Naive thymus-derived CD4-positive, alpha-beta T cell (primary cell): ENCODE measurements at regions not wholly inside any gene's neighbourhood (a gene's known extent, or its start where the extent isn't known, plus 50 kb on each side); places are given as distances from the start of the nearest gene placed in this dataset.
"Not testable (repeated sequence)": the region's sequence is repeated elsewhere in the genome, so short reads cannot be mapped to it uniquely, and the experiment has no call there.

Experiments
- ATAC-seq: fragments of 150-1000 bp; cut with Tn5 transposase; 2 replicates; pipeline ENCODE4 v1.10.0; 2021; ENCODE audit warnings: mild to moderate bottlenecking, moderate library complexity
- CTCF ChIA-PET: fragments of 350-600 bp; sonication (Branson Sonifier 250); formaldehyde crosslinking; loops from one replicate; lab custom pipeline; 2021; ENCODE audit warnings: antibody characterized with exemption; lab: Charles Lee
- POLR2A ChIA-PET: fragments of 350-600 bp; sonication (Branson Sonifier 250); formaldehyde crosslinking; loops from one replicate; lab custom pipeline; 2021; ENCODE audit warnings: antibody characterized with exemption, inconsistent platforms; lab: Charles Lee
- DNase-seq, 9 donors: peaks; one replicate each; pipeline versions ENCODE4 v3.0.0 to v3.0.0-alpha.2; 2020 to 2022; ENCODE audit warnings: mixed read lengths in 1 of 9
- H3K27ac ChIP-seq: one replicate; pipeline ENCODE4 v1.7.0; 2013; ENCODE audit warnings: mild to moderate bottlenecking, low read depth, low read length, moderate library complexity
- H3K27me3 ChIP-seq, 2 donors: one replicate each; pipeline ENCODE4 v1.7.0; 2013; ENCODE audit warnings: low read length in 2 of 2, mild to moderate bottlenecking in 2 of 2, moderate library complexity in 2 of 2; ENCODE audit not compliant: control insufficient read depth in 2 of 2, insufficient read depth in 2 of 2
- H3K36me3 ChIP-seq, 3 experiments: 1 replicate in 2 of 3; 2 replicates in 1 of 3; pipeline ENCODE4 v1.7.0; 2013; ENCODE audit warnings: low read length in 3 of 3, mild to moderate bottlenecking in 3 of 3, moderate library complexity in 1 of 3; ENCODE audit not compliant: insufficient read depth in 3 of 3, control insufficient read depth in 2 of 3
- H3K4me1 ChIP-seq, 2 donors: one replicate each; pipeline ENCODE4 v1.7.0; 2013; ENCODE audit warnings: low read length in 2 of 2, mild to moderate bottlenecking in 2 of 2, moderate library complexity in 1 of 2; ENCODE audit not compliant: control insufficient read depth in 2 of 2, insufficient read depth in 2 of 2
- H3K4me3 ChIP-seq: 2 replicates; pipeline ENCODE4 v1.7.0; 2013; ENCODE audit warnings: mild to moderate bottlenecking, low read length
- H3K9me3 ChIP-seq, 3 experiments: 1 replicate in 2 of 3; 2 replicates in 1 of 3; pipeline ENCODE4 v1.7.0; 2013; ENCODE audit warnings: low read length in 3 of 3; ENCODE audit not compliant: control insufficient read depth in 2 of 3
- H3K27ac Mint-ChIP-seq, 9 donors: one replicate each; pipeline ENCODE4 v1.8.0; 2020 to 2022; ENCODE audit warnings: mixed read lengths in 9 of 9, mild to moderate bottlenecking in 8 of 9, moderate library complexity in 5 of 9, inconsistent platforms in 2 of 9
- H3K27me3 Mint-ChIP-seq, 5 donors: one replicate each; pipeline ENCODE4 v1.8.0; 2021 to 2022; ENCODE audit warnings: mixed read lengths in 5 of 5, mild to moderate bottlenecking in 1 of 5
- H3K36me3 Mint-ChIP-seq, 5 donors: one replicate each; pipeline ENCODE4 v1.8.0; 2020 to 2022; ENCODE audit warnings: mixed read lengths in 5 of 5, mild to moderate bottlenecking in 3 of 5, inconsistent platforms in 1 of 5
- H3K4me1 Mint-ChIP-seq, 7 donors: one replicate each; pipeline ENCODE4 v1.8.0; 2020 to 2022; ENCODE audit warnings: mixed read lengths in 7 of 7, mild to moderate bottlenecking in 3 of 7, inconsistent platforms in 1 of 7
- H3K4me3 Mint-ChIP-seq, 10 donors: one replicate each; pipeline ENCODE4 v1.8.0; 2020 to 2022; ENCODE audit warnings: mild to moderate bottlenecking in 10 of 10, mixed read lengths in 10 of 10, moderate library complexity in 6 of 10, inconsistent platforms in 2 of 10
- H3K9me3 Mint-ChIP-seq, 11 donors: one replicate each; pipeline ENCODE4 v1.8.0; 2020 to 2022; ENCODE audit warnings: mixed read lengths in 11 of 11, mild to moderate bottlenecking in 4 of 11, inconsistent platforms in 1 of 11, moderate library complexity in 1 of 11
- intact Hi-C, 2 donors: fragments of 100-400 bp; cut with micrococcal nuclease; formaldehyde crosslinking; loops; one replicate each; pipeline ENCODE4 v1.15.1; 2023

GRCh38 chr4:38385093-38386004 is 278.6 kb upstream of the KLF3 start:
- ATAC-seq, result peak; percentile 22
- H3K4me1 ChIP-seq, result peaks cover 0 to 16% of the 10 kb centered on the region in 2 donors
- H3K4me3 ChIP-seq, result no peak overlapping the region
- peak in 2 of 9 donors; percentile 12 to 38 for DNase-seq
- no peaks in the 10 kb centered on the region for H3K27me3 ChIP-seq
- Mint-ChIP-seq H3K4me1 (peaks cover 0 to 59% (median 33%) of the 10 kb centered on the region in 7 donors), H3K9me3 (peaks cover 6 to 16% (median 8%) of the 10 kb centered on the region in 11 donors), H3K36me3 (peaks cover 2 to 8% (median 7%) of the 10 kb centered on the region in 5 donors), H3K27me3 (peaks cover 0 to 6% (median 0%) of the 10 kb centered on the region in 5 donors), H3K27ac (peak overlapping the region in 5 of 9 donors; percentile 38 to 83 (median 56)), H3K4me3 (peak overlapping the region in 5 of 10 donors; percentile 25 to 67 (median 56))
- intact Hi-C loops, result no loop called here
- H3K9me3 ChIP-seq, result no peaks in the 10 kb centered on the region
- CTCF ChIA-PET, result interaction anchor here (0.6 kb wide), 1 partner anchor 192 kb away, joined by 3 read pairs; no protein-coding TSS in a partner anchor
- POLR2A ChIA-PET, result interaction anchor here (0.5 to 1.6 kb wide), 3 partner anchors 56 to 647 kb away, joined by 3 to 5 read pairs (median 4); partner anchors contain the start of gene TMEM156
- H3K36me3 ChIP-seq, result no peaks in the 10 kb centered on the region
- H3K27ac ChIP-seq, result no peak overlapping the region

- Histone ChIP-seq H3K36me3 (no peaks in the 10 kb centered on the region), H3K27me3 (no peaks in the 10 kb centered on the region), H3K27ac (no peak overlapping the region), H3K4me1 (peaks cover 0 to 16% of the 10 kb centered on the region in 2 donors), H3K4me3 (no peak overlapping the region), H3K9me3 (no peaks in the 10 kb centered on the region)
- ATAC-seq (no peak), DNase-seq (no peak)
- Mint-ChIP-seq H3K4me3 (peak overlapping the region in 5 of 10 donors; percentile 54 to 67 (median 56)), H3K27ac (peak overlapping the region in 4 of 9 donors; percentile 38 to 83 (median 59)), H3K9me3 (peaks cover 6 to 24% (median 10%) of the 10 kb centered on the region in 11 donors), H3K27me3 (peaks cover 0 to 6% (median 0%) of the 10 kb centered on the region in 5 donors), H3K4me1 (peaks cover 0 to 59% (median 33%) of the 10 kb centered on the region in 7 donors), H3K36me3 (peaks cover 2 to 12% (median 8%) of the 10 kb centered on the region in 5 donors)
- ChIA-PET CTCF (no interaction called here), POLR2A (interaction anchor here (0.5 to 1.6 kb wide), 3 partner anchors 57 to 646 kb away, joined by 3 to 5 read pairs (median 4); partner anchors contain the start of gene TMEM156)
- intact Hi-C loops, result no loop called here
Observed at GRCh38 chr4:38386005-38386551, 277.9 kb upstream of the KLF3 start.

GRCh38 chr4:38386654-38387188 is 277.3 kb upstream of the KLF3 start:
- no peaks in the 10 kb centered on the region for H3K27me3 ChIP-seq
- CTCF ChIA-PET, result no interaction called here
- H3K27ac ChIP-seq, result no peak overlapping the region
- Mint-ChIP-seq H3K9me3 (peaks cover 10 to 30% (median 16%) of the 10 kb centered on the region in 11 donors), H3K27me3 (peaks cover 0 to 6% (median 0%) of the 10 kb centered on the region in 5 donors), H3K4me3 (peak overlapping the region in 2 of 10 donors; percentile 11 to 21), H3K27ac (no peak overlapping the region), H3K36me3 (peaks cover 2 to 17% (median 12%) of the 10 kb centered on the region in 5 donors), H3K4me1 (peaks cover 0 to 59% (median 33%) of the 10 kb centered on the region in 7 donors)
- intact Hi-C loops, result no loop called here
- POLR2A ChIA-PET, result no interaction called here
- H3K4me1 ChIP-seq, result peaks cover 0 to 16% of the 10 kb centered on the region in 2 donors
- no peaks in the 10 kb centered on the region for H3K36me3 ChIP-seq
- no peak overlapping the region for H3K4me3 ChIP-seq
- no peak for DNase-seq
- no peak for ATAC-seq
- H3K9me3 ChIP-seq, result no peaks in the 10 kb centered on the region

- Mint-ChIP-seq H3K4me1 (peaks cover 0 to 55% (median 33%) of the 10 kb centered on the region in 7 donors), H3K9me3 (peaks cover 13 to 36% (median 21%) of the 10 kb centered on the region in 11 donors), H3K27me3 (peaks cover 0 to 6% (median 0%) of the 10 kb centered on the region in 5 donors), H3K4me3 (no peak overlapping the region), H3K36me3 (peaks cover 2 to 21% (median 16%) of the 10 kb centered on the region in 5 donors), H3K27ac (no peak overlapping the region)
- H3K27ac ChIP-seq, result no peak overlapping the region
- H3K36me3 ChIP-seq, result no peaks in the 10 kb centered on the region
- H3K27me3 ChIP-seq, result no peaks in the 10 kb centered on the region
- ATAC-seq (no peak), DNase-seq (no peak)
- intact Hi-C loops, result no loop called here
- ChIA-PET POLR2A (no interaction called here), CTCF (no interaction called here)
- peaks cover 0 to 16% of the 10 kb centered on the region in 2 donors for H3K4me1 ChIP-seq
- H3K9me3 ChIP-seq, result peaks cover 0 to 6% (median 5%) of the 10 kb centered on the region in 3 experiments
- H3K4me3 ChIP-seq, result no peak overlapping the region
Observed at GRCh38 chr4:38387348-38387747, 276.7 kb upstream of the KLF3 start.

GRCh38 chr4:38387819-38388218 is 276.2 kb upstream of the KLF3 start:
- ChIA-PET POLR2A (no interaction called here), CTCF (no interaction called here)
- Histone ChIP-seq H3K27ac (no peak overlapping the region), H3K27me3 (no peaks in the 10 kb centered on the region), H3K9me3 (peaks cover 0 to 10% (median 10%) of the 10 kb centered on the region in 3 experiments), H3K4me1 (peaks cover 0 to 16% of the 10 kb centered on the region in 2 donors), H3K4me3 (no peak overlapping the region), H3K36me3 (no peaks in the 10 kb centered on the region)
- H3K36me3 Mint-ChIP-seq, result peaks cover 2 to 22% (median 16%) of the 10 kb centered on the region in 5 donors
- peak overlapping the region in 1 of 9 donors; percentile 34 for H3K27ac Mint-ChIP-seq
- peaks cover 0 to 50% (median 30%) of the 10 kb centered on the region in 7 donors for H3K4me1 Mint-ChIP-seq
- ATAC-seq (no peak), DNase-seq (no peak)
- peaks cover 13 to 39% (median 21%) of the 10 kb centered on the region in 11 donors for H3K9me3 Mint-ChIP-seq
- H3K27me3 Mint-ChIP-seq, result peaks cover 0 to 6% (median 0%) of the 10 kb centered on the region in 5 donors
- intact Hi-C loops, result no loop called here
- no peak overlapping the region for H3K4me3 Mint-ChIP-seq

- CTCF ChIA-PET, result not testable (repeated sequence)
Observed at GRCh38 chr4:38388907-38389306, 275.1 kb upstream of the KLF3 start.

More at GRCh38 chr4:38388907-38389306, 275.1 kb upstream of the KLF3 start:
- ATAC-seq, intact Hi-C loops, H3K27ac Mint-ChIP-seq, H3K27me3 Mint-ChIP-seq, H3K27me3 ChIP-seq, H3K27ac ChIP-seq, H3K36me3 ChIP-seq, H3K4me3 ChIP-seq, DNase-seq, H3K4me3 Mint-ChIP-seq: not testable (repeated sequence)
- peaks cover 0 to 43% (median 24%) of the 10 kb centered on the region in 7 donors for H3K4me1 Mint-ChIP-seq
- Histone ChIP-seq H3K9me3 (peaks cover 0 to 12% (median 10%) of the 10 kb centered on the region in 3 experiments), H3K4me1 (peaks cover 0 to 16% of the 10 kb centered on the region in 2 donors)
- POLR2A ChIA-PET, result interaction anchor here (0.7 kb wide), 1 partner anchor 57 kb away, joined by 3 read pairs; no protein-coding TSS in a partner anchor
- peaks cover 13 to 44% (median 24%) of the 10 kb centered on the region in 11 donors for H3K9me3 Mint-ChIP-seq
- peaks cover 4 to 22% (median 16%) of the 10 kb centered on the region in 5 donors for H3K36me3 Mint-ChIP-seq
